GM12878 (cell line): ENCODE measurements at regions not wholly inside any gene's neighbourhood (a gene's known extent, or its start where the extent isn't known, plus 50 kb on each side); places are given as distances from the start of the nearest gene placed in this dataset.

Experiments used
- CEBPB ChIP-seq, 2 experiments: fragments of 150-350 bp in 1 of 2; IDR thresholded peaks; 2 replicates each; pipeline ENCODE4 v1.6.1; 2012 to 2014; ENCODE audit warnings: low read depth in 2 of 2, low read length in 2 of 2, borderline replicate concordance in 1 of 2, inconsistent platforms in 1 of 2
- PKNOX1 ChIP-seq: fragments of 450-650 bp; IDR thresholded peaks from 2 replicates; pipeline ENCODE4 v1.6.1; 2016; ENCODE audit warnings: mild to moderate bottlenecking
- PRDM15 ChIP-seq: fragments of 450-650 bp; formaldehyde crosslinking; IDR thresholded peaks from 2 replicates; pipeline ENCODE4 v1.4.0; 2020; ENCODE audit warnings: mild to moderate bottlenecking, moderate library complexity
- SIX5 ChIP-seq: IDR thresholded peaks from 2 replicates; pipeline ENCODE4 v1.6.1; 2011; ENCODE audit warnings: mild to moderate bottlenecking, low read depth, low read length, moderate library complexity; ENCODE audit not compliant: severe bottlenecking
- ZBTB33 ChIP-seq: fragments of 450-650 bp; IDR thresholded peaks from 2 replicates; pipeline ENCODE4 v1.6.1; 2017; ENCODE audit warnings: mild to moderate bottlenecking

- TF ChIP-seq CEBPB (IDR thresholded peaks at IDR 0.05; ENCODE audit: borderline replicate concordance in 1 of 2, low read depth in 2 of 2, low read length in 2 of 2) (no peak), SIX5 (no peak), PRDM15 (CRISPR knock-in tag) (no peak), PKNOX1 (no peak), ZBTB33 (no peak)
Observed at GRCh38 chr3:72145506-72146380, 360.8 kb upstream of the PROK2 start.
